ENCODE measurements at regions not wholly inside any gene's neighbourhood (a gene's known extent, or its start where the extent isn't known, plus 50 kb on each side); places are given as distances from the start of the nearest gene placed in this dataset.

DNA sequence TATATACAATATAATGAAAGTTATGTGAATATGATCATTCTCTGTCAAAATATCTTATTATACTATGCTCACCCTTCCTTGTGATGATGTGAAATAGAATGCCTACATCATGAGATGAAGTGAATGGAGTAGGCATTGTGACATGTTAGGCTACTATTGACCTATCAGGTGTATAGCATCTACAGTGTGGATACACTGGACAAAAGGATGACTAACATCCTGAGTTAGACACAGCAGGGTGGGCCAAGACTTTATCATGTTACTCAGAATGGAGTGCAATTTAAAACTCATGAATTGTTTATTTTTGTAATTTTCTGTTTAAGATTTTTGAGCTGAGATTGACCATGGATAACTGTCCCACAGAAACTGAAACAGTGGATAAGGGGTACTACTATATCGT, 53.4 kb upstream of the NAV3 start:
- TF ChIP-seq, protein P1, sequence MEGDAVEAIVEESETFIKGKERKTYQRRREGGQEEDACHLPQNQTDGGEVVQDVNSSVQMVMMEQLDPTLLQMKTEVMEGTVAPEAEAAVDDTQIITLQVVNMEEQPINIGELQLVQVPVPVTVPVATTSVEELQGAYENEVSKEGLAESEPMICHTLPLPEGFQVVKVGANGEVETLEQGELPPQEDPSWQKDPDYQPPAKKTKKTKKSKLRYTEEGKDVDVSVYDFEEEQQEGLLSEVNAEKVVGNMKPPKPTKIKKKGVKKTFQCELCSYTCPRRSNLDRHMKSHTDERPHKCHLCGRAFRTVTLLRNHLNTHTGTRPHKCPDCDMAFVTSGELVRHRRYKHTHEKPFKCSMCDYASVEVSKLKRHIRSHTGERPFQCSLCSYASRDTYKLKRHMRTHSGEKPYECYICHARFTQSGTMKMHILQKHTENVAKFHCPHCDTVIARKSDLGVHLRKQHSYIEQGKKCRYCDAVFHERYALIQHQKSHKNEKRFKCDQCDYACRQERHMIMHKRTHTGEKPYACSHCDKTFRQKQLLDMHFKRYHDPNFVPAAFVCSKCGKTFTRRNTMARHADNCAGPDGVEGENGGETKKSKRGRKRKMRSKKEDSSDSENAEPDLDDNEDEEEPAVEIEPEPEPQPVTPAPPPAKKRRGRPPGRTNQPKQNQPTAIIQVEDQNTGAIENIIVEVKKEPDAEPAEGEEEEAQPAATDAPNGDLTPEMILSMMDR (IDR thresholded peaks at IDR 0.05): no peak

GRCh38 chr12:77774761-77775160, 55.9 kb upstream of the NAV3 start:
- TF ChIP-seq, protein P1 (IDR thresholded peaks at IDR 0.05): no peak

DNA sequence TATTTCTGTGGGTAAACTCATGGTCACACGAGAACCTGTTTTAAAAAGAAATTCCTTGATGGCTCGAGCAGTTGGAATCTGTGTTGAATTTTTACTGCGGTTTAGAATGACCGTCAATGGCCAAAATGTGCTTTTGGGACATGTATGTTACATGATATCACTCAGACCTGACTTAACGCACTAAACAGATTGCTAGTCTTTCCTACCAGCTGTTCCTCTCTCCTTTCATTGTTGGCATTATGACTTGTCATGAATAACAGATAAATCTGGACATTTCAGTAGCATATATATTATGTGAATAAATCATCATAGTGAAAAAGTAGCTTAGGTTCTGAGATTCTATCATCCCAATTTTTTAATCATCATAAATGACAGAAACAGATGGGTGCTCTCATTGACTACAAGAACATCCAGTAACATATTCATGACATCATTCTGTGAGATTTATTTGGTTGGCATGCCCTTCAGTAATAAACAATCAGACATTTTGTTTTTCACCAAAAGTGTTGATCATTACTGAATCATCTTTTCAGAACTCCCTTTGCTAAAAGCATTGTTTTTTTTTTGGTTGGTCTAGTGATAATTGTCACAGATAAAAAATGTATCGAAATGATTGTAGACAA, 57.9 kb upstream of the NAV3 start:
- TF ChIP-seq, protein P1 (IDR thresholded peaks at IDR 0.05): no peak

DNA sequence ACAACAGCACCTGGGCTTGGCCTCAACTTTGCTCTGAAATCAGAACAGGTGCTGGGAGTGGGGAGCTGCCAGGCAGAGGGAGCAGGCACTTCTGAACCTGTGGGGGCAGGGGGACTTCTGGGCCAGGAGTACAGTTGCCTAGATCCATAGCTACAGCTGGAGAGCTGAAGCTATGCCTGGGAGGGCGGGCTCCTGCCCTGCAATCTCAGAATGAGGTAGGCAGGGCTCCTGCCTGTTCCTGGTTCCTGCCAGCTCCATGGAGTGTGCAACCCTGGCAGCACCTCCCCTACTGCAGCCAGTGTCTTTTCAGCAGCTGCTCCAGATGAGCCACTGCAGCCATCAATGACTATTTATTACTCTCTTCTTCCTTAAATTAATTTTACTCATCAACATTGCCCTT, 62.1 kb upstream of the NAV3 start:
- TF ChIP-seq, protein P1 (IDR thresholded peaks at IDR 0.05): no peak

DNA sequence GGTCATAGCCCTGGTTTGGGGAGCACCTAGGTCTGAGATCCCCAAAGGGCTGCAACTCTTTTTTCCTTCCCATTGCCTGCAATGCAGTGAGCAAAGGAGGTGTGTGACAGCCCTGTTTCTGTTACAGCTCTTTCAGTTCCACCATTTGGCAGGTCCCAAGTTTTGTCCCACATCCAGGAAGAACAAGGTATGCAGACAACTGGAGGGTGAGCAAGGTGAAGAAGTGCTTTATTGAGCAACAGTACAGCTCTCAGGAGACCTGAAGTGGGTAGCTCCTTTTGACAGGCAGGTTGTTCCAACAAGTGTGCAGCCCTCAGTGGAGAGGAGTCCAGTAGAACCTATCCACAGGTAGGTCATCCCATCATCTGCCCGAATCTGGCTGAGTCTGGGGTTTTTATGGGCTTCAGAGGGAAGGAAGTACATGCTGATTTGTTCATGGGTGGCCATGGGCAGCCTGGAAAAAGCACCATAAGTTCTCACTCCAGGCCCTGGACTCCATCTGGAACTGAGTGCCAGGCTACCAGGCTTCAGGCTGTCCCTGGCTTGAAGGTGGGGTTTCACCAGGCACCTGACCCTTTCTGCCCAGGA, 62.8 kb upstream of the NAV3 start:
- TF ChIP-seq, protein P1 (IDR thresholded peaks at IDR 0.05): no peak

DNA sequence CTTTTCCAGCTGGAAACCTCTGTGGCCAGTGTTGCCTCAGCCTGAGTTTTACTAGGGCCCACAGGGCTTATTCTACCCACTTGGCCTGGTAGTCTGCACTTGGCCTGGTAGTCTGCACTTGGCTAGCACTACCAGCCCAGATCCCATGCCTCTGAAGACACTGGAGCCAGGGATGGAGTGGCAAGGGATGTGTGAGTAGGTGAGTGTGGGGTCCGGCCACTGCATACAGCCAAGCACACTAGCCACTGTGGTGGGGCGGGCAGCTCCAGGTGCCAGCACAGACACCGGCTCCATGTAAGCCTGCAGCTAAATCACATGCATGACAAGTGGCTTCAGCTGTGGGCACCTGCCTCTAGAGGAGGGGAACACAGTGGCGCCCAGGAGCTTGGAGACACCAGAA, 63.4 kb upstream of the NAV3 start:
- TF ChIP-seq, protein P1 (IDR thresholded peaks at IDR 0.05): no peak

DNA sequence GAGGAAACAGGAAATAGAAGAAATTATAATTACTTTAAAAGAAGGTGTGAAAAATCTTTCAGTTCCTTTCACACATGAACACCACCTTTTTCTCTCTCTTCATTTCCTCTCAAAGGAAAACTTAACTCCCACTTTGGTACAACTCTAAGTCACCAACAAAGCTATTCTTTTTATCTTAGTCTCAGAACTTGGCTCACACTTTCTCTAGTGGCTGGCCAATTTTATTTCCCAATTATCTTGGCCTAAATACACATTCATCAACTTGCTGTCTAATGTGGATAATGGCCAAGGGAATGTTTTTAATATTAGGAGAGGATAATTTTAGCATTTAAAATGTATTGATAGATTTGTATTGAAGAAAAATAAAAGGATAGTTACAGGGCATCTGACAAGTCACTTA, 64.5 kb upstream of the NAV3 start:
- TF ChIP-seq, protein P1 (IDR thresholded peaks at IDR 0.05): no peak

- TF ChIP-seq, protein P1 (IDR thresholded peaks at IDR 0.05): no peak
These were observed 69.4 kb upstream of the NAV3 start for GRCh38 chr12:77761286-77761685.

All from LNCAP (cell line).